BLaER1 treated with 17β-estradiol and CSF1 and Interleukin-3, amounts not matched to agents 10 nM and 100 nM (cell line): ENCODE measurements at regions not wholly inside any gene's neighbourhood (a gene's known extent, or its start where the extent isn't known, plus 50 kb on each side); places are given as distances from the start of the nearest gene placed in this dataset.

ENCODE experiments used
- H3K27ac ChIP-seq, 11 experiments: shearing (Covaris generic); formaldehyde crosslinking; 2 replicates each; pipeline ENCODE4 v1.8.1; 2022
- H3K27me3 ChIP-seq, 11 experiments: shearing (Covaris generic); formaldehyde crosslinking; 2 replicates each; pipeline ENCODE4 v1.8.1; 2022
- H3K36me3 ChIP-seq, 11 experiments: shearing (Covaris generic); formaldehyde crosslinking; 2 replicates each; pipeline ENCODE4 v1.8.1; 2022
- H3K4me1 ChIP-seq, 10 experiments: shearing (Covaris generic); formaldehyde crosslinking; 2 replicates each; pipeline ENCODE4 v1.8.1; 2022
- H3K4me2 ChIP-seq, 11 experiments: shearing (Covaris generic); formaldehyde crosslinking; 2 replicates each; pipeline ENCODE4 v1.8.1; 2022
- H3K4me3 ChIP-seq, 10 experiments: shearing (Covaris generic); formaldehyde crosslinking; 2 replicates each; pipeline ENCODE4 v1.8.1; 2022
- H3K9ac ChIP-seq, 11 experiments: shearing (Covaris generic); formaldehyde crosslinking; 2 replicates each; pipeline ENCODE4 v1.8.1; 2022
- H3K9me3 ChIP-seq, 11 experiments: shearing (Covaris generic); formaldehyde crosslinking; replicated peaks in 1 of 11; 2 replicates each; pipeline ENCODE4 v1.8.1; 2022
- H4K20me1 ChIP-seq, 11 experiments: shearing (Covaris generic); formaldehyde crosslinking; 2 replicates each; pipeline ENCODE4 v1.8.1; 2022
- Cebpa-rat ChIP-seq, 11 experiments: shearing (Covaris generic); IDR thresholded peaks; 2 replicates each; pipeline ENCODE4 v1.8.1; 2022

- H3K27me3 ChIP-seq, result no peaks in the 10 kb centered on the region
- no peaks in the 10 kb centered on the region for H3K36me3 ChIP-seq
- no peak overlapping the region for H3K4me2 ChIP-seq
- no peaks in the 10 kb centered on the region for H3K9me3 ChIP-seq
- H4K20me1 ChIP-seq, result no peaks in the 10 kb centered on the region
- H3K4me3 ChIP-seq, result no peak overlapping the region
- no peak for TF ChIP-seq Cebpa-rat (IDR thresholded peaks at IDR 0.05)
- H3K9ac ChIP-seq, result no peak overlapping the region
- H3K4me1 ChIP-seq, result peaks cover 0 to 13% (median 4%) of the 10 kb centered on the region in 10 experiments; a peak in 8 of 20 replicates
- no peak overlapping the region for H3K27ac ChIP-seq
Measured at GRCh38 chr13:26896986-26897668, 136.5 kb upstream of the GPR12 start.

- Histone ChIP-seq H3K27ac (no peak overlapping the region), H3K4me3 (no peak overlapping the region), H3K4me1 (peaks cover 0 to 13% (median 4%) of the 10 kb centered on the region in 10 experiments; a peak in 8 of 20 replicates), H3K27me3 (no peaks in the 10 kb centered on the region), H3K36me3 (no peaks in the 10 kb centered on the region), H4K20me1 (no peaks in the 10 kb centered on the region), H3K9ac (no peak overlapping the region), H3K9me3 (peaks cover 0 to 4% (median 0%) of the 10 kb centered on the region in 11 experiments; a peak in 1 of 22 replicates), H3K4me2 (no peak overlapping the region)
- TF ChIP-seq Cebpa-rat (IDR thresholded peaks at IDR 0.05), result no peak
Measured at GRCh38 chr13:26895808-26896466, 135.4 kb upstream of the GPR12 start.

- Histone ChIP-seq H3K4me3 (no peak overlapping the region), H3K4me2 (peak overlapping the region in 7 of 11 experiments; percentile 5 to 48 (median 26); a peak in 10 of 22 replicates), H3K27me3 (no peaks in the 10 kb centered on the region), H4K20me1 (no peaks in the 10 kb centered on the region), H3K36me3 (no peaks in the 10 kb centered on the region), H3K27ac (no peak overlapping the region), H3K9me3 (peaks cover 0 to 5% (median 0%) of the 10 kb centered on the region in 11 experiments; a peak in 1 of 22 replicates), H3K4me1 (peaks cover 0 to 13% (median 4%) of the 10 kb centered on the region in 10 experiments; a peak in 8 of 20 replicates), H3K9ac (no peak overlapping the region)
- no peak for TF ChIP-seq Cebpa-rat (IDR thresholded peaks at IDR 0.05)
Measured at GRCh38 chr13:26895081-26895807, 134.7 kb upstream of the GPR12 start.

- H3K9ac ChIP-seq, result no peak overlapping the region
- H3K4me1 ChIP-seq, result no peaks in the 10 kb centered on the region
- no peak overlapping the region for H3K27ac ChIP-seq
- H3K4me3 ChIP-seq, result no peak overlapping the region
- no peak for TF ChIP-seq Cebpa-rat (IDR thresholded peaks at IDR 0.05)
- peaks cover 0 to 13% (median 0%) of the 10 kb centered on the region in 11 experiments; a peak in 6 of 22 replicates for H3K9me3 ChIP-seq
- no peak overlapping the region for H3K4me2 ChIP-seq
- no peaks in the 10 kb centered on the region for H3K27me3 ChIP-seq
- no peaks in the 10 kb centered on the region for H4K20me1 ChIP-seq
- no peaks in the 10 kb centered on the region for H3K36me3 ChIP-seq
Measured at GRCh38 chr13:26888632-26889031, 128.0 kb upstream of the GPR12 start.

GRCh38 chr13:26887594-26887993 is 127.0 kb upstream of the GPR12 start:
- H3K4me3 ChIP-seq, result no peak overlapping the region

GRCh38 chr13:26883613-26884257 is 123.1 kb upstream of the GPR12 start:
- Histone ChIP-seq H3K9me3 (peaks cover 0 to 13% (median 0%) of the 10 kb centered on the region in 11 experiments; a peak in 5 of 22 replicates), H3K27ac (no peak overlapping the region), H4K20me1 (no peaks in the 10 kb centered on the region; a peak in 1 of 22 replicates), H3K36me3 (no peaks in the 10 kb centered on the region), H3K9ac (no peak overlapping the region), H3K27me3 (no peaks in the 10 kb centered on the region), H3K4me3 (no peak overlapping the region), H3K4me1 (no peaks in the 10 kb centered on the region), H3K4me2 (no peak overlapping the region)
- TF ChIP-seq Cebpa-rat (IDR thresholded peaks at IDR 0.05), result no peak

More at GRCh38 chr13:26887594-26887993, 127.0 kb upstream of the GPR12 start:
- Histone ChIP-seq H3K4me1 (no peaks in the 10 kb centered on the region), H3K4me2 (no peak overlapping the region), H3K9me3 (peaks cover 0 to 13% (median 0%) of the 10 kb centered on the region in 11 experiments; a peak in 6 of 22 replicates), H3K36me3 (no peaks in the 10 kb centered on the region), H3K9ac (no peak overlapping the region), H3K27me3 (no peaks in the 10 kb centered on the region), H4K20me1 (no peaks in the 10 kb centered on the region), H3K27ac (no peak overlapping the region)
- no peak for TF ChIP-seq Cebpa-rat (IDR thresholded peaks at IDR 0.05)

GRCh38 chr13:26882731-26883130 is 122.1 kb upstream of the GPR12 start:
- Histone ChIP-seq H3K4me1 (no peaks in the 10 kb centered on the region), H3K4me2 (no peak overlapping the region), H4K20me1 (no peaks in the 10 kb centered on the region; a peak in 1 of 22 replicates), H3K9ac (no peak overlapping the region), H3K9me3 (peaks cover 0 to 17% (median 0%) of the 10 kb centered on the region in 11 experiments; a peak in 5 of 22 replicates), H3K36me3 (no peaks in the 10 kb centered on the region), H3K4me3 (no peak overlapping the region), H3K27me3 (no peaks in the 10 kb centered on the region), H3K27ac (no peak overlapping the region)
- TF ChIP-seq Cebpa-rat (IDR thresholded peaks at IDR 0.05), result no peak

GRCh38 chr13:26881154-26881553 is 120.6 kb upstream of the GPR12 start:
- Histone ChIP-seq H3K4me2 (no peak overlapping the region), H3K4me1 (0 out of 20 replicates have a peak, but pooled peaks cover 0 to 4% (median 0%) of the 10 kb centered on the region in 10 experiments), H4K20me1 (no peaks in the 10 kb centered on the region; a peak in 1 of 22 replicates), H3K9ac (no peak overlapping the region), H3K27ac (no peak overlapping the region), H3K4me3 (no peak overlapping the region), H3K36me3 (no peaks in the 10 kb centered on the region), H3K27me3 (no peaks in the 10 kb centered on the region), H3K9me3 (peaks cover 0 to 21% (median 3%) of the 10 kb centered on the region in 11 experiments; a peak in 10 of 22 replicates)
- TF ChIP-seq Cebpa-rat (IDR thresholded peaks at IDR 0.05), result no peak
